OCI-LY3 (cell line): ENCODE measurements at regions not wholly inside any gene's neighbourhood (a gene's known extent, or its start where the extent isn't known, plus 50 kb on each side); places are given as distances from the start of the nearest gene placed in this dataset.

Experiments used
- EZH2phosphoT487 ChIP-seq: fragments of 200-600 bp; shearing (Covaris generic); IDR thresholded peaks from 2 replicates; pipeline ENCODE4 v1.6.1; 2018; ENCODE audit warnings: antibody characterized with exemption, mixed run types, low read depth
- TF ChIP-seq, protein P1 (sequence below): fragments of 200-600, 300-600 bp; sonication (generic); IDR thresholded peaks from 2 replicates; pipeline ENCODE4 v1.5.1; 2014; ENCODE audit warnings: antibody characterized with exemption, low read length, low read depth

DNA sequence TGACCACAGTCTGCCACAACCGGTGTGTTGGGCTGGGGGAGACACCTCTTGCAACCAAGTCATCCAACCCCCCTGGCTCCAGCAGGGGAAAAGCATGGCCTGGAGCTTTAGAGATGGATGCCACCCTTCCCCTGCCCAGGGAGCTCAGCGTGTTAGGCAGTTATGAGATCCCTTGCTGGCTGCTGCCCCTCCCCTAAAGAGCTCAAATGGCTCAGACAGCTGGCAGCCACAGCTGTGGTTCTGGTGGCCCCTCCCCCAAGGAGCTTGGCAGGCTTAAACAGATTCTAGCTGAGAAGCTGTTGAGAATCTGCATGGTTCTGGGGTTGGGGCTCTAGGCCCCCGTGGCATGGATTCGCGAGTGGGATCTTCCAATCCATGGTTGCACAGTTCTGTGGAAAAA, 64.7 kb downstream of the TEX51 start:
- TF ChIP-seq, protein P1, sequence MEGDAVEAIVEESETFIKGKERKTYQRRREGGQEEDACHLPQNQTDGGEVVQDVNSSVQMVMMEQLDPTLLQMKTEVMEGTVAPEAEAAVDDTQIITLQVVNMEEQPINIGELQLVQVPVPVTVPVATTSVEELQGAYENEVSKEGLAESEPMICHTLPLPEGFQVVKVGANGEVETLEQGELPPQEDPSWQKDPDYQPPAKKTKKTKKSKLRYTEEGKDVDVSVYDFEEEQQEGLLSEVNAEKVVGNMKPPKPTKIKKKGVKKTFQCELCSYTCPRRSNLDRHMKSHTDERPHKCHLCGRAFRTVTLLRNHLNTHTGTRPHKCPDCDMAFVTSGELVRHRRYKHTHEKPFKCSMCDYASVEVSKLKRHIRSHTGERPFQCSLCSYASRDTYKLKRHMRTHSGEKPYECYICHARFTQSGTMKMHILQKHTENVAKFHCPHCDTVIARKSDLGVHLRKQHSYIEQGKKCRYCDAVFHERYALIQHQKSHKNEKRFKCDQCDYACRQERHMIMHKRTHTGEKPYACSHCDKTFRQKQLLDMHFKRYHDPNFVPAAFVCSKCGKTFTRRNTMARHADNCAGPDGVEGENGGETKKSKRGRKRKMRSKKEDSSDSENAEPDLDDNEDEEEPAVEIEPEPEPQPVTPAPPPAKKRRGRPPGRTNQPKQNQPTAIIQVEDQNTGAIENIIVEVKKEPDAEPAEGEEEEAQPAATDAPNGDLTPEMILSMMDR, result no peak
- TF ChIP-seq EZH2phosphoT487, result no peak
